COR-L47 (cell line): ENCODE measurements at regions not wholly inside any gene's neighbourhood (a gene's known extent, or its start where the extent isn't known, plus 50 kb on each side); places are given as distances from the start of the nearest gene placed in this dataset.
"Not testable (repeated sequence)": the region's sequence is repeated elsewhere in the genome, so short reads cannot be mapped to it uniquely, and the experiment has no call there.

Source experiments
- DNase-seq: peaks from one replicate; lab custom pipeline; 2025; lab: John Stamatoyannopoulos, UW

GRCh38 chr1:71345491-71345890 is 264.7 kb upstream of the ZRANB2 start:
- no peak for DNase-seq

- DNase-seq: no peak
Measured at GRCh38 chr1:71343686-71344416, 263.0 kb upstream of the ZRANB2 start.

GRCh38 chr1:71339238-71339637 is 258.4 kb upstream of the ZRANB2 start:
- no peak for DNase-seq

- no peak for DNase-seq
Measured at GRCh38 chr1:71330991-71331390, 250.2 kb upstream of the ZRANB2 start.

- no peak for DNase-seq
Measured at GRCh38 chr1:71324671-71325267, 243.9 kb upstream of the ZRANB2 start.

- no peak for DNase-seq
Measured at GRCh38 chr1:71312545-71312944, 231.7 kb upstream of the ZRANB2 start.

- no peak for DNase-seq
Measured at GRCh38 chr1:71311376-71311775, 230.5 kb upstream of the ZRANB2 start.

- DNase-seq: no peak
Measured at GRCh38 chr1:71307451-71307850, 226.6 kb upstream of the ZRANB2 start.

GRCh38 chr1:71304125-71304524 is 223.3 kb upstream of the ZRANB2 start:
- no peak for DNase-seq

GRCh38 chr1:71303617-71304041 is 222.8 kb upstream of the ZRANB2 start:
- no peak for DNase-seq

- DNase-seq: no peak
Measured at GRCh38 chr1:71298633-71299032, 217.8 kb upstream of the ZRANB2 start.

- DNase-seq: no peak
Measured at GRCh38 chr1:71296551-71297134, 215.8 kb upstream of the ZRANB2 start.

- no peak for DNase-seq
Measured at GRCh38 chr1:71295350-71295749, 214.5 kb upstream of the ZRANB2 start.

- no peak for DNase-seq
Measured at GRCh38 chr1:71294178-71294577, 213.3 kb upstream of the ZRANB2 start.

- DNase-seq: no peak
Measured at GRCh38 chr1:71292203-71292602, 211.4 kb upstream of the ZRANB2 start.

- not testable (repeated sequence) for DNase-seq
Measured at GRCh38 chr1:71290506-71291237, 209.8 kb upstream of the ZRANB2 start.

- DNase-seq: no peak
Measured at GRCh38 chr1:71285529-71285928, 204.7 kb upstream of the ZRANB2 start.

- no peak for DNase-seq
Measured at GRCh38 chr1:71276466-71276865, 195.6 kb upstream of the ZRANB2 start.

- DNase-seq: no peak
Measured at GRCh38 chr1:71273334-71273733, 192.5 kb upstream of the ZRANB2 start.

GRCh38 chr1:71270394-71270915 is 189.6 kb upstream of the ZRANB2 start:
- DNase-seq: no peak

GRCh38 chr1:71269818-71270217 is 189.0 kb upstream of the ZRANB2 start:
- no peak for DNase-seq

GRCh38 chr1:71269179-71269578 is 188.3 kb upstream of the ZRANB2 start:
- DNase-seq: no peak

- no peak for DNase-seq
Measured at GRCh38 chr1:71267220-71267619, 186.4 kb upstream of the ZRANB2 start.
